Pancreas (tissue), 10 donors: ENCODE measurements at regions not wholly inside any gene's neighbourhood (a gene's known extent, or its start where the extent isn't known, plus 50 kb on each side); places are given as distances from the start of the nearest gene placed in this dataset.

Source experiments
- ATAC-seq, 4 donors: fragments of 200-7000 bp; cut with Tn5 transposase; one replicate each; pipeline versions ENCODE4 v1.8.0 to v1.9.1; 2020; ENCODE audit warnings: mild to moderate bottlenecking in 4 of 4, moderate library complexity in 4 of 4
- DNase-seq, 6 donors: peaks; one replicate each; pipeline ENCODE4 v3.0.0-alpha.2; 2020
- FAIRE-seq: peaks from 2 replicates; lab custom pipeline; 2012; peaks lifted over from hg19 to GRCh38; lab: Jason Lieb, UNC
- H3K27ac ChIP-seq, 4 donors: fragments of 200-600 bp; sonication (generic); 1 replicate in 3 of 4; 2 replicates in 1 of 4; pipeline versions ENCODE4 v1.5.0 to v1.8.0; 2020
- H3K27me3 ChIP-seq, 4 donors: fragments of 200-600 bp; one replicate each; pipeline ENCODE4 v1.8.0; 2021
- H3K36me3 ChIP-seq, 3 donors: fragments of 200-600 bp; sonication (generic) in 1 of 3; one replicate each; pipeline versions ENCODE4 v1.5.0 to v1.8.0; 2020 to 2021
- H3K4me1 ChIP-seq, 3 donors: fragments of 200-600 bp; one replicate each; pipeline ENCODE4 v1.8.0; 2021
- H3K4me3 ChIP-seq, 4 donors: fragments of 200-600 bp; sonication (generic) in 2 of 4; one replicate each; pipeline versions ENCODE4 v1.5.0 to v1.8.0; 2020 to 2021
- H3K9me3 ChIP-seq, 4 donors: fragments of 200-600 bp; one replicate each; pipeline ENCODE4 v1.8.0; 2021
- CTCF ChIP-seq, 4 donors: fragments of 200-600 bp; sonication (generic) in 3 of 4; IDR thresholded peaks; one replicate each; pipeline versions ENCODE4 v1.5.0 to v1.8.0; 2021; ENCODE audit warnings: antibody characterized with exemption in 4 of 4
- WGBS, 2 donors: extraction: QIAGEN DNeasy Blood & Tissue Kit; methylation state at CpG; one replicate each; pipeline ENCODE4 v1.1.7; 2013; 5-methylcytosine and 5-hydroxymethylcytosine counted together
- intact Hi-C, 3 donors: fragments of 100-400 bp; cut with DNase I; formaldehyde crosslinking; loops; one replicate each; pipeline versions ENCODE4 v1.11.1 to v1.14.2; 2022
- donor health status: healthy with polysubstance abuse.
- donor health status: DM: no; HTN: no; CAD: no; lungs with moderate emphysema.
- donor health status: DM: no; HTN: no; CAD: no.
- donor health status: control.
- donor health status: control.
- donor health status: Bipolar disorder and iron deficiency.
- donor health status: DM: yes; HTN: yes; CAD: no.
- donor health status: DM: no; HTN: no; CAD: no.
- donor health status: DM: no; HTN: no; CAD: no.
- donor health status: DM: yes; HTN: yes; CAD: no.

- ATAC-seq = no peak
- no peak for FAIRE-seq
- 91 to 100% methylated on average over 1 of the region's 1 CpG for WGBS, 2 donors
Observed at GRCh38 chr10:117601716-117602115, 59.2 kb downstream of the EMX2 start.

DNA sequence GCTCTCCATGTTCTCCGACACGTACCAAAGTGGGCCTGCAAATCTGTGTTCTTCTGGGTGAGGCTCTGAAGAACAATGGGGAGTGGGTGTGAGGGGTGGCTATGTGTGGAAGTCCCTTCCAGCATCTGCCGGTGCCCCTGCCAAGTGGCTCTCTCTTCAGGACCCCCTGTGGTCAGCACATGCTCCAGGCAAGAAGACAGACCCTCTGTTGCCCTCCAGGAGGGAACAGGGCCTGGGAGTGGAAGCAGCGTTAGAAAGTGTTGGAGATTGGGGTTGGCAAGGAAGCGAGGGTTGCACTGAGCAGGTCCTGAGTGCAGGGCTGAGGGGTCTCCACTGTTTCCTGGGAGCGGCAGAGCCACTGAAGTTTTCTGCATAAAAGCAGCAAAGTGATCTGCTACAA lies 60.5 kb downstream of the EMX2 start:
- WGBS, 2 donors = 85 to 90% methylated on average over 6 of the region's 6 CpGs
- DNase-seq (no peak), ATAC-seq (no peak), FAIRE-seq (no peak)
- Histone ChIP-seq H3K27ac (no peak overlapping the region), H3K4me3 (no peak overlapping the region), H3K9me3 (no peaks in the 10 kb centered on the region), H3K4me1 (no peaks in the 10 kb centered on the region), H3K36me3 (no peaks in the 10 kb centered on the region), H3K27me3 (no peaks in the 10 kb centered on the region)
- TF ChIP-seq CTCF (IDR thresholded peaks at IDR 0.05) = no peak
- intact Hi-C loops = no loop called here

More at GRCh38 chr10:117601716-117602115, 59.2 kb downstream of the EMX2 start:
- H3K27ac ChIP-seq = no peak overlapping the region
- no peak for DNase-seq
- H3K27me3 ChIP-seq = no peaks in the 10 kb centered on the region
- no peaks in the 10 kb centered on the region for H3K9me3 ChIP-seq
- intact Hi-C loops = no loop called here
- no peaks in the 10 kb centered on the region for H3K4me1 ChIP-seq
- no peak overlapping the region for H3K4me3 ChIP-seq
- H3K36me3 ChIP-seq = no peaks in the 10 kb centered on the region
- TF ChIP-seq CTCF (IDR thresholded peaks at IDR 0.05) = no peak

DNA sequence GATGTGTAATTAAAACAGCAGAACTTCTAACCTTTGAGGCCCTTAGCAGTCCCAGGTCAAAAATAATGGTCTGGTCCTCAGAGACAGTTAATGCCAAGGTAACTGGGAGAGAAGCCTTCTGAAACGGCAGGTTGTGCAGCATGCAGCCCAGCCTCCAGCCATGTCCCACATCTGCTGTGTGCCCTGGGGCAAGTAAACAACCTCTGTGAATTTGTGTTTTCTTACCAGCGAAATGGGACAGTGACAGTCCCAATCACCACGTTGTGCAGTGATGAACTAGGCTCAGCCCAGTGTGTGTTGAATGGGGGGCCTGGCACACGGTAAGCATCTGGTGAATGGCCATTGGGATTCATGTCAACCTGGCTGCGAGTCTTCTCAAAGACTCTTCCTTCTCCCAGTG lies 61.2 kb downstream of the EMX2 start:
- no peak for ATAC-seq
- no peak overlapping the region for H3K4me3 ChIP-seq
- intact Hi-C loops = no loop called here
- TF ChIP-seq CTCF (IDR thresholded peaks at IDR 0.05) = no peak
- no peaks in the 10 kb centered on the region for H3K36me3 ChIP-seq
- H3K27me3 ChIP-seq = no peaks in the 10 kb centered on the region
- H3K27ac ChIP-seq = no peak overlapping the region
- H3K9me3 ChIP-seq = no peaks in the 10 kb centered on the region
- FAIRE-seq = no peak
- H3K4me1 ChIP-seq = peaks cover 0 to 2% (median 2%) of the 10 kb centered on the region in 3 donors
- DNase-seq = no peak
- 75 to 76% methylated on average over 5 of the region's 5 CpGs for WGBS, 2 donors

- DNase-seq (peak; percentile 66 to 84 (median 74)), FAIRE-seq (no peak)
Observed at GRCh38 chr10:117609095-117609795, 66.7 kb downstream of the EMX2 start.

More at GRCh38 chr10:117609095-117609795, 66.7 kb downstream of the EMX2 start:
- Histone ChIP-seq H3K4me1 (peaks cover 0 to 9% (median 4%) of the 10 kb centered on the region in 3 donors), H3K36me3 (no peaks in the 10 kb centered on the region), H3K4me3 (no peak overlapping the region), H3K27me3 (peaks cover 0 to 3% (median 0%) of the 10 kb centered on the region in 4 donors), H3K27ac (peak overlapping the region in 1 of 4 donors; percentile 2), H3K9me3 (no peaks in the 10 kb centered on the region)
- peak; percentile 94 to 98 (median 96) for ATAC-seq
- TF ChIP-seq CTCF (IDR thresholded peaks at IDR 0.05) = no peak
- intact Hi-C loops = no loop called here
- WGBS, 2 donors = 8% methylated on average over 4 of the region's 4 CpGs
